ENCODE measurements at regions not wholly inside any gene's neighbourhood (a gene's known extent, or its start where the extent isn't known, plus 50 kb on each side); places are given as distances from the start of the nearest gene placed in this dataset.

GRCh38 chr6:142693441-142693840, 251.5 kb downstream of the HIVEP2 start:
- no peak overlapping the region for H3K27ac ChIP-seq
- no peak overlapping the region for H3K4me3 ChIP-seq (ENCODE audit: low read depth in 1 of 2, low read length in 1 of 2)
- H3K27me3 ChIP-seq: no peaks in the 10 kb centered on the region
- H3K4me1 ChIP-seq (ENCODE audit: control insufficient read depth in 1 of 2, insufficient read depth in 1 of 2, low read depth in 1 of 2, low read length in 1 of 2): no peaks in the 10 kb centered on the region
- H3K36me3 ChIP-seq: no peaks in the 10 kb centered on the region
- no peak for TF ChIP-seq CTCF (IDR thresholded peaks at IDR 0.05)
- H3K9me3 ChIP-seq: no peaks in the 10 kb centered on the region

DNA sequence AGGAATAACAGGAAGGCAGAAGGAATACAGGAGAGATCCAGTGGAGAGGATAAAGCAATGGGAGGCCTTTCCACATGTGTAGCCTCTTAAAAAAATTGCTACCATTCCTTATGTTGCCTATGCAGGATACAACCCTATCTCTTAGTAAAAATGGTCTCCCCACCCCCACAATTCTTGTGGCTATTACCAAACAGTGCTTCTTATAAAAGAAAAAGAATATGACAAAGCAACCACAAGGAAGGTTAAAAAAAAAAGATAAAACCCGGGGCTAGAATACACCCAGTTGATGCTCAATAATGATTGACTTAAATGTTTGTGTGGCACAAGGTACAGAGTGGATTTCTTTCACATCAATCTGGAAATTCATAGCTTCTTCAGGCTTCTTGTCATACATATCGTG, 250.9 kb downstream of the HIVEP2 start:
- Histone ChIP-seq H3K9me3 (no peaks in the 10 kb centered on the region), H3K27me3 (no peaks in the 10 kb centered on the region), H3K36me3 (no peaks in the 10 kb centered on the region), H3K4me3 (ENCODE audit: low read depth in 1 of 2, low read length in 1 of 2) (no peak overlapping the region), H3K4me1 (ENCODE audit: control insufficient read depth in 1 of 2, insufficient read depth in 1 of 2, low read depth in 1 of 2, low read length in 1 of 2) (no peaks in the 10 kb centered on the region), H3K27ac (no peak overlapping the region)
- no peak for TF ChIP-seq CTCF (IDR thresholded peaks at IDR 0.05)

DNA sequence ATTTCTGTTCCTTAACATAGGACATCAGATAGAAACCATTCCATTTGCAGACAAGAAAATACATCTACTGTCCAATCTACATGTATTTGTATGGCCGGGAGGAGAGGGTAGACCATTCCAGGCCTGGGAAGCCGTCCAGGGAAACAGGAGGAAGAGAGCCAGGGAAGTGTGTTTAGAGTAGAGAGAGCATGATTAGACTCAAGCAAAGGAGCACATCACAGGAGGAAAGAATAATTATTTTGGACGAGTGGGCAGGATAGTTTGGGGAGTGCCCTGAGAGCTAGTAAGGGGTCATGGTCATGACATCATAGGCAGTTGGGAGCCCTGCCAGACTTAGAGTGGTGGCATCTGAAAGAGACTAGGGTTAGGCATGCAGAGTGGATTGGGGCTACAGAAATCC, 250.0 kb downstream of the HIVEP2 start:
- Histone ChIP-seq H3K4me3 (ENCODE audit: low read depth in 1 of 2, low read length in 1 of 2) (no peak overlapping the region), H3K27me3 (no peaks in the 10 kb centered on the region), H3K4me1 (ENCODE audit: control insufficient read depth in 1 of 2, insufficient read depth in 1 of 2, low read depth in 1 of 2, low read length in 1 of 2) (peaks cover 2 to 3% of the 10 kb centered on the region in 2 experiments), H3K27ac (no peak overlapping the region), H3K9me3 (no peaks in the 10 kb centered on the region), H3K36me3 (no peaks in the 10 kb centered on the region)
- no peak for TF ChIP-seq CTCF (IDR thresholded peaks at IDR 0.05)

GRCh38 chr6:142696123-142697000, 248.6 kb downstream of the HIVEP2 start:
- Histone ChIP-seq H3K27ac (no peak overlapping the region), H3K4me3 (ENCODE audit: low read depth in 1 of 2, low read length in 1 of 2) (no peak overlapping the region), H3K9me3 (no peaks in the 10 kb centered on the region), H3K36me3 (no peaks in the 10 kb centered on the region), H3K27me3 (no peaks in the 10 kb centered on the region), H3K4me1 (ENCODE audit: control insufficient read depth in 1 of 2, insufficient read depth in 1 of 2, low read depth in 1 of 2, low read length in 1 of 2) (peaks cover 12 to 17% of the 10 kb centered on the region in 2 experiments)
- TF ChIP-seq CTCF (IDR thresholded peaks at IDR 0.05): no peak

DNA sequence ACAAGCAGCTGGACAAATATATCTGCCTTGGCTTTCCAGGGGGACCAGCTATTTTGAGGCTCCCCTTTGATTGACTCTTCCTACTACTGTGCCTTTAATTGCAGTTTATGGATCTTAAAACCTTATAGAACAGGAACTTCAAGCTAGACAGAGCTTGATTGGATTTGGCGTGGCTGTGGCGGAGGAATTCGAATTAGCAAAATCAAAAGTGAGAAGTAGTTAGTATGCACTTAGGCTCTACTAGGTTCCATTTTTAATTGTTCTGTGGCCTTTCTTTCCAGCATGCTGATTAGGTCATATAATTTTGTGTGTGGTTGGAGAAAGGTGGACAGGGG, 248.0 kb downstream of the HIVEP2 start:
- Histone ChIP-seq H3K27me3 (no peaks in the 10 kb centered on the region), H3K4me1 (ENCODE audit: control insufficient read depth in 1 of 2, insufficient read depth in 1 of 2, low read depth in 1 of 2, low read length in 1 of 2) (peaks cover 18 to 23% of the 10 kb centered on the region in 2 experiments), H3K9me3 (no peaks in the 10 kb centered on the region), H3K36me3 (no peaks in the 10 kb centered on the region), H3K27ac (no peak overlapping the region), H3K4me3 (ENCODE audit: low read depth in 1 of 2, low read length in 1 of 2) (no peak overlapping the region)
- TF ChIP-seq CTCF (IDR thresholded peaks at IDR 0.05): no peak
